SK-N-SH (cell line): ENCODE measurements at regions not wholly inside any gene's neighbourhood (a gene's known extent, or its start where the extent isn't known, plus 50 kb on each side); places are given as distances from the start of the nearest gene placed in this dataset.

ENCODE experiments used
- CTCF ChIA-PET: fragments of 300-600, 350-600 bp; formaldehyde crosslinking; extraction: SDS; loops from one replicate; lab custom pipeline; 2021; lab: Yijun Ruan, JAX
- POLR2A ChIA-PET: fragments of 350-600 bp; sonication (Branson Sonifier 250); formaldehyde crosslinking; extraction: SDS; loops from one replicate; lab custom pipeline; 2020; ENCODE audit warnings: antibody characterized with exemption, inconsistent platforms; lab: Yijun Ruan, JAX
- DNase-seq: peaks from one replicate; pipeline ENCODE4 v3.0.0; 2012
- H2AFZ ChIP-seq: fragments of 200-600 bp; sonication (generic); 2 replicates; pipeline ENCODE4 v1.8.1; 2016; ENCODE audit warnings: antibody characterized with exemption, mild to moderate bottlenecking, low read depth
- H3F3A ChIP-seq: fragments of 200-600 bp; sonication (generic); replicated peaks from 2 replicates; pipeline ENCODE3; 2016; ENCODE audit warnings: antibody characterized with exemption, mild to moderate bottlenecking; ENCODE audit not compliant: insufficient read depth
- H3K27ac ChIP-seq, 2 experiments: fragments of 200-500 bp in 1 of 2; fragments of 200-600 bp in 1 of 2; sonication (Bioruptor generic) in 1 of 2; sonication (generic), shearing (Covaris generic) in 1 of 2; 2 replicates each; pipeline versions ENCODE4 v1.5.1 to v1.6.1; 2014 to 2016; ENCODE audit warnings: low read depth in 2 of 2, inconsistent platforms in 1 of 2, low read length in 1 of 2, mild to moderate bottlenecking in 1 of 2, mixed read lengths in 1 of 2
- H3K27me3 ChIP-seq: fragments of 200-600 bp; sonication (generic), shearing (Covaris generic); 2 replicates; pipeline ENCODE4 v1.6.1; 2016; ENCODE audit warnings: mixed run types; ENCODE audit not compliant: insufficient read depth
- H3K36me3 ChIP-seq, 2 experiments: fragments of 200-500 bp in 1 of 2; fragments of 200-600 bp in 1 of 2; sonication (Bioruptor generic) in 1 of 2; sonication (generic) in 1 of 2; replicated peaks in 1 of 2; 2 replicates each; pipeline versions ENCODE3 to v1.5.1; 2014 to 2016; ENCODE audit warnings: low read length in 1 of 2, mild to moderate bottlenecking in 1 of 2; ENCODE audit not compliant: insufficient read depth in 2 of 2, control insufficient read depth in 1 of 2
- H3K4me1 ChIP-seq, 2 experiments: fragments of 200-500 bp in 1 of 2; fragments of 200-600 bp in 1 of 2; sonication (Bioruptor generic) in 1 of 2; sonication (generic), shearing (Covaris generic) in 1 of 2; 2 replicates each; pipeline versions ENCODE4 v1.5.1 to v1.6.1; 2014 to 2016; ENCODE audit warnings: low read depth in 1 of 2, low read length in 1 of 2, mixed run types in 1 of 2; ENCODE audit not compliant: insufficient read depth in 2 of 2, control insufficient read depth in 1 of 2
- H3K4me2 ChIP-seq: fragments of 200-600 bp; sonication (generic), shearing (Covaris generic); 2 replicates; pipeline ENCODE4 v1.6.1; 2017; ENCODE audit warnings: mixed run types
- H3K4me3 ChIP-seq, 2 experiments: fragments of 200-500 bp in 1 of 2; fragments of 200-600 bp in 1 of 2; sonication (Bioruptor generic) in 1 of 2; sonication (generic), shearing (Covaris generic) in 1 of 2; 2 replicates each; pipeline versions ENCODE4 v1.5.1 to v1.8.1; 2014 to 2016; ENCODE audit warnings: low read depth in 2 of 2, inconsistent platforms in 1 of 2, low read length in 1 of 2, mild to moderate bottlenecking in 1 of 2, mixed read lengths in 1 of 2, moderate library complexity in 1 of 2
- H3K79me2 ChIP-seq: fragments of 200-600 bp; sonication (generic); 2 replicates; pipeline ENCODE4 v1.8.1; 2017; ENCODE audit warnings: mild to moderate bottlenecking; ENCODE audit not compliant: insufficient read depth
- H3K9ac ChIP-seq: fragments of 200-600 bp; sonication (generic); 2 replicates; pipeline ENCODE4 v1.6.1; 2017; ENCODE audit warnings: mixed run types
- H3K9me2 ChIP-seq: fragments of 200-600 bp; sonication (generic); 2 replicates; pipeline ENCODE4 v1.6.1; 2017; ENCODE audit warnings: mixed run types
- H3K9me3 ChIP-seq: fragments of 200-600 bp; sonication (generic); 2 replicates; pipeline ENCODE4 v1.6.1; 2017; ENCODE audit warnings: mixed run types, mild to moderate bottlenecking, moderate library complexity
- H4K20me1 ChIP-seq: fragments of 200-600 bp; sonication (generic); 2 replicates; pipeline ENCODE4 v1.6.1; 2017; ENCODE audit warnings: mild to moderate bottlenecking, mixed run types; ENCODE audit not compliant: insufficient read depth
- CHD2 ChIP-seq: fragments of 150-350 bp; IDR thresholded peaks from 2 replicates; pipeline ENCODE4 v1.6.1; 2018; ENCODE audit warnings: low read length; ENCODE audit not compliant: partially characterized antibody
- FOXJ3 ChIP-seq: sonication (generic); formaldehyde crosslinking; IDR thresholded peaks from 2 replicates; pipeline ENCODE4 v1.5.1; 2020; ENCODE audit warnings: mild to moderate bottlenecking, missing genetic modification reagents
- JUND ChIP-seq: IDR thresholded peaks from 2 replicates; pipeline ENCODE4 v1.4.0; 2012
- MAX ChIP-seq: IDR thresholded peaks from 2 replicates; pipeline ENCODE4 v1.4.0; 2012; ENCODE audit warnings: low read depth
- MEF2A ChIP-seq: IDR thresholded peaks from 2 replicates; pipeline ENCODE4 v1.4.0; 2012; ENCODE audit warnings: low read depth, borderline replicate concordance
- MXI1 ChIP-seq: IDR thresholded peaks from 2 replicates; pipeline ENCODE4 v1.6.1; 2012; ENCODE audit warnings: mild to moderate bottlenecking, low read depth, low read length, improper control_type of control experiment
- NFIC ChIP-seq: IDR thresholded peaks from 2 replicates; pipeline ENCODE4 v1.4.0; 2012; ENCODE audit warnings: borderline replicate concordance
- NRF1 ChIP-seq: IDR thresholded peaks from 2 replicates; pipeline ENCODE4 v1.6.1; 2012; ENCODE audit warnings: low read depth, mild to moderate bottlenecking, low read length
- POLR2AphosphoS5 ChIP-seq: IDR thresholded peaks from 2 replicates; pipeline ENCODE4 v1.6.1; 2012; ENCODE audit warnings: low read depth, low read length
- RAD21 ChIP-seq: IDR thresholded peaks from 2 replicates; pipeline ENCODE4 v1.6.1; 2012; ENCODE audit warnings: mild to moderate bottlenecking, low read length
- RCOR1 ChIP-seq: fragments of 150-350 bp; IDR thresholded peaks from 2 replicates; pipeline ENCODE4 v1.6.1; 2017; ENCODE audit warnings: antibody characterized with exemption, low read length
- RXRA ChIP-seq: IDR thresholded peaks from 2 replicates; pipeline ENCODE4 v1.4.0; 2012; ENCODE audit warnings: low read depth, mild to moderate bottlenecking, borderline replicate concordance
- SIN3A ChIP-seq: IDR thresholded peaks from 2 replicates; pipeline ENCODE4 v1.6.1; 2012; ENCODE audit warnings: low read depth, mild to moderate bottlenecking, low read length, moderate library complexity, borderline replicate concordance
- TAF1 ChIP-seq: IDR thresholded peaks from 2 replicates; pipeline ENCODE4 v1.6.1; 2012; ENCODE audit warnings: low read depth, mild to moderate bottlenecking, low read length, moderate library complexity, borderline replicate concordance
- TEAD4 ChIP-seq: IDR thresholded peaks from 2 replicates; pipeline ENCODE4 v1.4.0; 2012; ENCODE audit warnings: mild to moderate bottlenecking, borderline replicate concordance; ENCODE audit not compliant: insufficient read depth
- ZBTB33 ChIP-seq: IDR thresholded peaks from 2 replicates; pipeline ENCODE4 v1.4.0; 2012; ENCODE audit warnings: low read depth, borderline replicate concordance
- WGBS: methylation state at CpG from one replicate; pipeline ENCODE4 v1.1.6; 2017; ENCODE audit warnings: low lambda C conversion rate; 5-methylcytosine and 5-hydroxymethylcytosine counted together

GRCh38 chr3:197430502-197430901 is 125.3 kb downstream of the BDH1 start:
- H3K79me2 ChIP-seq = no peaks in the 10 kb centered on the region
- TF ChIP-seq MXI1 (no peak), SIN3A (no peak), RXRA (no peak)
- POLR2A ChIA-PET = interaction anchor here (0.5 kb wide), 1 partner anchor 201 kb away, joined by 7 read pairs; no protein-coding TSS in a partner anchor
- H3K27ac ChIP-seq = peak overlapping the region in 1 of 2 experiments; percentile 18; a peak in 2 of 4 replicates
- no peaks in the 10 kb centered on the region for H3K9me3 ChIP-seq
- CTCF ChIA-PET = interaction anchor here (1.2 kb wide), 1 partner anchor 9 kb away, joined by 4 read pairs; no protein-coding TSS in a partner anchor
- H3K4me1 ChIP-seq = peaks cover 40 to 48% of the 10 kb centered on the region in 2 experiments
- WGBS = 79% methylated on average over 7 of the region's 7 CpGs
- H3F3A ChIP-seq = peaks cover 8% of the 10 kb centered on the region
- H4K20me1 ChIP-seq = no peaks in the 10 kb centered on the region
- H3K27me3 ChIP-seq = no peaks in the 10 kb centered on the region
- H3K9me2 ChIP-seq = no peaks in the 10 kb centered on the region
- no peaks in the 10 kb centered on the region for H3K36me3 ChIP-seq
- H3K4me3 ChIP-seq = no peak overlapping the region
- DNase-seq = no peak
- H3K9ac ChIP-seq = no peak overlapping the region
- no peak overlapping the region for H3K4me2 ChIP-seq
- H2AFZ ChIP-seq = no peak overlapping the region

GRCh38 chr3:197428952-197429351 is 126.8 kb downstream of the BDH1 start:
- no peaks in the 10 kb centered on the region for H3K9me3 ChIP-seq
- TF ChIP-seq NRF1 (no peak), RCOR1 (no peak), TEAD4 (no peak), RXRA (no peak), MAX (no peak), RAD21 (no peak), ZBTB33 (no peak), SIN3A (no peak), JUND (no peak), CHD2 (no peak), POLR2AphosphoS5 (no peak), FOXJ3 (no peak), MEF2A (no peak), NFIC (no peak), TAF1 (no peak)
- H3K9ac ChIP-seq = no peak overlapping the region
- H3K27ac ChIP-seq = peak overlapping the region in 1 of 2 experiments; percentile 90; a peak in 2 of 4 replicates
- H3K4me3 ChIP-seq = no peak overlapping the region
- ChIA-PET CTCF (interaction anchor here (2.3 to 3.0 kb wide), 2 partner anchors 25 to 172 kb away, joined by 6 to 9 read pairs; no protein-coding TSS in a partner anchor), POLR2A (no interaction called here)
- no peaks in the 10 kb centered on the region for H4K20me1 ChIP-seq
- no peaks in the 10 kb centered on the region for H3K36me3 ChIP-seq
- H3K79me2 ChIP-seq = no peaks in the 10 kb centered on the region
- H3K4me1 ChIP-seq = peaks cover 40 to 60% of the 10 kb centered on the region in 2 experiments
- DNase-seq = no peak
- H2AFZ ChIP-seq = no peak overlapping the region
- H3K4me2 ChIP-seq = no peak overlapping the region
- H3K9me2 ChIP-seq = no peaks in the 10 kb centered on the region
- H3K27me3 ChIP-seq = no peaks in the 10 kb centered on the region
- H3F3A ChIP-seq = peaks cover 8% of the 10 kb centered on the region
- WGBS = 84% methylated on average over 6 of the region's 7 CpGs
